ENCODE measurements at regions not wholly inside any gene's neighbourhood (a gene's known extent, or its start where the extent isn't known, plus 50 kb on each side); places are given as distances from the start of the nearest gene placed in this dataset.

- no peak for DNase-seq (ENCODE audit: extremely low read depth, low read depth)
- TF ChIP-seq, protein P1, sequence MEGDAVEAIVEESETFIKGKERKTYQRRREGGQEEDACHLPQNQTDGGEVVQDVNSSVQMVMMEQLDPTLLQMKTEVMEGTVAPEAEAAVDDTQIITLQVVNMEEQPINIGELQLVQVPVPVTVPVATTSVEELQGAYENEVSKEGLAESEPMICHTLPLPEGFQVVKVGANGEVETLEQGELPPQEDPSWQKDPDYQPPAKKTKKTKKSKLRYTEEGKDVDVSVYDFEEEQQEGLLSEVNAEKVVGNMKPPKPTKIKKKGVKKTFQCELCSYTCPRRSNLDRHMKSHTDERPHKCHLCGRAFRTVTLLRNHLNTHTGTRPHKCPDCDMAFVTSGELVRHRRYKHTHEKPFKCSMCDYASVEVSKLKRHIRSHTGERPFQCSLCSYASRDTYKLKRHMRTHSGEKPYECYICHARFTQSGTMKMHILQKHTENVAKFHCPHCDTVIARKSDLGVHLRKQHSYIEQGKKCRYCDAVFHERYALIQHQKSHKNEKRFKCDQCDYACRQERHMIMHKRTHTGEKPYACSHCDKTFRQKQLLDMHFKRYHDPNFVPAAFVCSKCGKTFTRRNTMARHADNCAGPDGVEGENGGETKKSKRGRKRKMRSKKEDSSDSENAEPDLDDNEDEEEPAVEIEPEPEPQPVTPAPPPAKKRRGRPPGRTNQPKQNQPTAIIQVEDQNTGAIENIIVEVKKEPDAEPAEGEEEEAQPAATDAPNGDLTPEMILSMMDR (IDR thresholded peaks at IDR 0.05; ENCODE audit: low read depth, low read length), result no peak
Measured at GRCh38 chr1:98328855-98329254, 332.7 kb upstream of the SNX7 start.

- DNase-seq (ENCODE audit: extremely low read depth, low read depth), result peak; percentile 46
- TF ChIP-seq, protein P1 (IDR thresholded peaks at IDR 0.05; ENCODE audit: low read depth, low read length), result no peak
Measured at GRCh38 chr1:98327220-98327861, 334.2 kb upstream of the SNX7 start.

GRCh38 chr1:98325646-98326440 lies 335.7 kb upstream of the SNX7 start:
- DNase-seq (ENCODE audit: extremely low read depth, low read depth), result peak; percentile 16
- TF ChIP-seq, protein P1 (IDR thresholded peaks at IDR 0.05; ENCODE audit: low read depth, low read length), result no peak

GRCh38 chr1:98323906-98324358 lies 337.6 kb upstream of the SNX7 start:
- TF ChIP-seq, protein P1 (IDR thresholded peaks at IDR 0.05; ENCODE audit: low read depth, low read length), result no peak
- peak; percentile 61 for DNase-seq (ENCODE audit: extremely low read depth, low read depth)

DNA sequence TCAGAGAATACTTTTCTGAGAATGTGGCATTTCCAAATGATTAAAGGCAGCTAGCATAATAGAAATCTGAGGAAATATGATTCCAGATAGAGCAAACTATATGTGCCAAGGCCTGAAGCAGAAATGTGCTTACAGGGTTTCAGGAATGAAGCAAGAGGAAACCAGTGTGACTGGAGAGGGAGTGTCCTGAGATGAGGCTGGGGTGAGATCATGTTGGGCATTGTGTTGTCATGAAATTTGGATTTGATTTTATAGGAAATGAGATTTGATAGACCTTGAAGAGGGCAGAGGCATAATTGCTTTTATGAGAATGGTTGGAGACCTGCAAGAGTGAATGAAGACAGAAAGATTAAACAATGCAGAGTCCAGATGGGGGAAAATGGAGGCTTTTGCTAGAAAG lies 338.1 kb upstream of the SNX7 start:
- TF ChIP-seq, protein P1 (IDR thresholded peaks at IDR 0.05; ENCODE audit: low read depth, low read length), result no peak
- peak; percentile 73 for DNase-seq (ENCODE audit: extremely low read depth, low read depth)

DNA sequence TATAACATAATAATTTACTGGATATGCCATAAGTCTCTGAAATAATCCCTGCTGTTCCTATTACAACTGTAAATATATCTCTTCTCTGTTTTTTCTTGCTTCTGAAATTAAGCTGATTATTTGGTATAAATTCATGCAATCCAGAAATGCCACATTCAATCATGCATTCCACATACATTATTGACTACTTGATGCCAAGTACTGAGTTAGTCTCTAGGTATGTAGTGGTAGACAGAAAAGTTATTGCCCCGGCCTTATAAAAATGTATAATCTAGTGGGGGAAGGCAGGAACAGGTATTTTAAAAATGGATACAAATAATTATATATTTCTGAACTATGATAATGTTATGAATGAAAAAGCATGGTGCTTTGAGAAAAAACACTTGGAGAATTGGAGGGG lies 338.6 kb upstream of the SNX7 start:
- no peak for DNase-seq (ENCODE audit: extremely low read depth, low read depth)
- TF ChIP-seq, protein P1 (IDR thresholded peaks at IDR 0.05; ENCODE audit: low read depth, low read length), result no peak

DNA sequence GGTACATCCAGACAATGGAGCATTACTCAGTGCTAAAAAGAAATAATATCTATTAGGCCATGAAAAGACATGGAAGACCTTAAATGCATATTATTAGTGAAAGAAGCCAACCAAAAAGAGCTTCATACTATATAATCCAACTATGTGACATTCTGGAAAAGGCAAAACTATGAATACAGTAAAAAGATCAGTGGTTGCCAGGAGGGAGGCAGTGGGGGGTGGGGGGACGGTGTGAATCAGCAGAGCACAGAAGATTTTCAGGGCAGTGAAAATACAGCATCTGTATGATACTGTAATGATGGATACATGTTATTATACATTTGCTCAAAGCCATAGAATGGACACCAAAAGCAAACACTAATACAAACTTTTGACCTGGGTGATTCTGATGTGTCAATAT lies 339.4 kb upstream of the SNX7 start:
- no peak for DNase-seq (ENCODE audit: extremely low read depth, low read depth)
- TF ChIP-seq, protein P1 (IDR thresholded peaks at IDR 0.05; ENCODE audit: low read depth, low read length), result no peak
